ENCODE measurements at regions not wholly inside any gene's neighbourhood (a gene's known extent, or its start where the extent isn't known, plus 50 kb on each side); places are given as distances from the start of the nearest gene placed in this dataset.

DNA sequence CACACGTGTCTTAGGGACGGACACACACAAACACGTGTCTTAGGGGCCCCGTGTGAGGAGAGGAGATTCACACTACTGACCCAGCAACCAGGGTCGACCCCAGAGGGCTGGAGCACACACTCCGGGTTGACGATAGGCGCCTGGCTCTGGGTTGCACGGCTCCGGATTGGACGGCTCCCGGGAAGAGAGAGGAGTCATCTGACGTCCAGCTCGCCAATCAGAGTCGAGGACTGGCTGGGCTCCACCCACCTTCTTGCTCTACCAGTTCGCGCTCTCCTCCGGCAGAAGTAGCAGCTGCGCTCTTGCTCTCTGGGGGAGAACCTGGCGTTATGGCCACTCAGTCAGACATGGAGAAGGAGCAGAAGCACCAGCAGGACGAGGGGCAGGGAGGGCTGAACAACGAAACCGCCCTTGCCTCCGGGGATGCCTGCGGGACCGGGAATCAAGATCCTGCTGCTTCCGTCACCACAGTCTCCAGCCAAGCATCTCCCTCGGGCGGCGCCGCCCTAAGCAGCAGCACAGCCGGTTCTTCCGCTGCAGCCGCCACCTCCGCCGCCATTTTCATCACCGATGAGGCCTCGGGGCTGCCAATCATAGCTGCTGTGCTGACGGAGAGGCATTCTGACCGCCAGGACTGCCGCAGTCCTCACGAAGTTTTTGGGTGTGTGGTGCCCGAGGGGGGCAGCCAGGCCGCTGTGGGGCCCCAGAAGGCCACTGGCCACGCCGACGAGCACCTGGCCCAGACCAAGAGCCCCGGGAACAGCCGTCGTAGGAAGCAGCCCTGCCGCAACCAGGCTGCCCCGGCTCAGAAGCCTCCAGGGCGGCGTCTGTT is 74.3 kb downstream of the NUDT10 start:
- Histone ChIP-seq H2BK5ac (ENCODE audit: low read depth, low read length, poor library complexity, severe bottlenecking) (no peak overlapping the region), H4K5ac (ENCODE audit: low read depth, low read length) (no peak overlapping the region), H3K4me2 (ENCODE audit: low read depth, low read length) (no peak overlapping the region), H3K27ac (ENCODE audit: insufficient read depth, low read length) (no peak overlapping the region), H3K9me1 (ENCODE audit: insufficient read depth, low read length) (no peaks in the 10 kb centered on the region), H3K27me3 (ENCODE audit: control insufficient read depth, insufficient read depth, low read length) (no peaks in the 10 kb centered on the region; the same call in 1 of the 2 replicates), H2BK15ac (ENCODE audit: low read depth, low read length) (no peak overlapping the region), H3K18ac (ENCODE audit: low read depth, low read length) (no peak overlapping the region), H2AFZ (replicated peaks; ENCODE audit: low read length, poor library complexity) (no peak overlapping the region), H3K9ac (ENCODE audit: low read depth, low read length) (no peak overlapping the region), H4K91ac (ENCODE audit: insufficient read depth, low read depth, low read length) (no peak overlapping the region), H2BK20ac (ENCODE audit: low read depth, low read length) (no peak overlapping the region), H2BK120ac (ENCODE audit: low read depth, low read length) (no peak overlapping the region), H4K20me1 (ENCODE audit: insufficient read depth, low read length) (no peaks in the 10 kb centered on the region), H3K56ac (ENCODE audit: extremely low read depth, insufficient read depth, low read length) (no peak overlapping the region), H3K9me3 (ENCODE audit: control insufficient read depth, insufficient read depth, low read length) (peaks cover 5% of the 10 kb centered on the region; the same call in 1 of the 2 replicates), H2AK5ac (ENCODE audit: low read depth, low read length) (no peak overlapping the region), H3K4me3 (ENCODE audit: insufficient read depth, low read depth, low read length) (no peak overlapping the region), H4K8ac (ENCODE audit: low read depth in 2 of 2, low read length in 2 of 2) (no peak overlapping the region), H3K4me1 (ENCODE audit: control insufficient read depth, insufficient read depth, low read length) (no peaks in the 10 kb centered on the region), H3K36me3 (ENCODE audit: control insufficient read depth, insufficient read depth, low read length) (no peaks in the 10 kb centered on the region), H3K14ac (replicated peaks; ENCODE audit: low read depth, low read length) (no peak overlapping the region), H3K23ac (ENCODE audit: low read depth, low read length) (no peak overlapping the region), H3K79me1 (ENCODE audit: low read depth in 1 of 2, low read length in 2 of 2) (no peaks in the 10 kb centered on the region), H3K4ac (ENCODE audit: low read depth, low read length) (no peak overlapping the region), H2AK9ac (replicated peaks; ENCODE audit: low read depth, low read length, poor library complexity) (no peak overlapping the region)
- dilution Hi-C loops (cut with HindIII; ENCODE audit: low sequenced_read_pairs, unreplicated experiment) (no loop called here), intact Hi-C loops (cut with micrococcal nuclease) (no loop called here), in situ Hi-C loops (cut with MboI; ENCODE audit: low sequenced_read_pairs) (no loop called here)
- TF ChIP-seq MXI1 (IDR thresholded peaks at IDR 0.05; ENCODE audit: borderline replicate concordance, low read depth, low read length) = no peak
- no peak for TF ChIP-seq MAZ (IDR thresholded peaks at IDR 0.05; ENCODE audit: borderline replicate concordance, low read depth, low read length)
- TF ChIP-seq MAFK (IDR thresholded peaks at IDR 0.05; ENCODE audit: low read depth, low read length) = no peak
- no peak for TF ChIP-seq RCOR1 (IDR thresholded peaks at IDR 0.05; ENCODE audit: insufficient replicate concordance, low read length)
- TF ChIP-seq POLR2A (IDR thresholded peaks at IDR 0.05; ENCODE audit: low read depth, low read length) = no peak
- no peak for TF ChIP-seq SMC3 (IDR thresholded peaks at IDR 0.05; ENCODE audit: low read depth, low read length)
- TF ChIP-seq RAD21 (IDR thresholded peaks at IDR 0.05; ENCODE audit: low read length) = no peak
- TF ChIP-seq, protein P1, sequence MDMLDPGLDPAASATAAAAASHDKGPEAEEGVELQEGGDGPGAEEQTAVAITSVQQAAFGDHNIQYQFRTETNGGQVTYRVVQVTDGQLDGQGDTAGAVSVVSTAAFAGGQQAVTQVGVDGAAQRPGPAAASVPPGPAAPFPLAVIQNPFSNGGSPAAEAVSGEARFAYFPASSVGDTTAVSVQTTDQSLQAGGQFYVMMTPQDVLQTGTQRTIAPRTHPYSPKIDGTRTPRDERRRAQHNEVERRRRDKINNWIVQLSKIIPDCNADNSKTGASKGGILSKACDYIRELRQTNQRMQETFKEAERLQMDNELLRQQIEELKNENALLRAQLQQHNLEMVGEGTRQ (IDR thresholded peaks at IDR 0.05; ENCODE audit: low read depth, low read length) = no peak
- BruUV-seq (replicated peaks) = no TSS peak
- ATAC-seq (ENCODE audit: low read depth) (no peak), DNase-seq (no peak)
- ChIA-PET CTCF (no interaction called here), POLR2A (ENCODE audit: unreplicated experiment) (no interaction called here)
- WGBS, 2 experiments (ENCODE audit: extremely low coverage in 2 of 2, insufficient read length in 1 of 2) = 84% methylated on average over 24 of the region's 54 CpGs; no CpG with 5 or more reads in 1 of the 2 experiments
